Psoas muscle (tissue), 7 donors: ENCODE measurements at regions not wholly inside any gene's neighbourhood (a gene's known extent, or its start where the extent isn't known, plus 50 kb on each side); places are given as distances from the start of the nearest gene placed in this dataset.

Experiments used
- ATAC-seq, 4 donors: fragments of 200-7000 bp; cut with Tn5 transposase; one replicate each; pipeline ENCODE4 v1.9.1; 2020; ENCODE audit warnings: moderate library complexity in 3 of 4, mild to moderate bottlenecking in 2 of 4
- DNase-seq, 2 donors: peaks; one replicate each; pipeline ENCODE4 v3.0.0-alpha.2; 2020
- H3K27ac ChIP-seq: fragments of 200-600 bp; one replicate; pipeline ENCODE4 v1.8.0; 2022
- H3K27me3 ChIP-seq, 3 donors: fragments of 200-600 bp in 1 of 3; one replicate each; pipeline versions ENCODE4 v1.6.1 to v1.8.0; 2013 to 2022; ENCODE audit warnings: low read length in 2 of 3, mild to moderate bottlenecking in 2 of 3, moderate library complexity in 1 of 3; ENCODE audit not compliant: insufficient read depth in 3 of 3
- H3K36me3 ChIP-seq, 2 donors: fragments of 200-600 bp in 1 of 2; one replicate each; pipeline versions ENCODE4 v1.6.1 to v1.8.0; 2013 to 2022; ENCODE audit warnings: low read depth in 1 of 2, mild to moderate bottlenecking in 1 of 2, moderate library complexity in 1 of 2; ENCODE audit not compliant: insufficient read depth in 1 of 2
- H3K4me1 ChIP-seq: fragments of 200-600 bp; one replicate; pipeline ENCODE4 v1.8.0; 2022
- H3K4me3 ChIP-seq: fragments of 200-600 bp; one replicate; pipeline ENCODE4 v1.8.0; 2022; ENCODE audit warnings: mild to moderate bottlenecking
- H3K9me3 ChIP-seq: fragments of 200-600 bp; one replicate; pipeline ENCODE4 v1.8.0; 2022
- WGBS, 3 donors: extraction: QIAGEN DNeasy Blood & Tissue Kit; methylation state at CpG; one replicate each; pipeline versions ENCODE4 v1.1.6 to v1.1.7; 2013; 5-methylcytosine and 5-hydroxymethylcytosine counted together
- intact Hi-C, 2 donors: fragments of 100-400 bp; cut with DNase I; formaldehyde crosslinking; loops; one replicate each; pipeline versions ENCODE4 v1.11.0 to v1.14.2; 2022
- TF ChIP-seq, protein P1 (sequence below): fragments of 200-600 bp; IDR thresholded peaks from one replicate; pipeline ENCODE4 v1.8.0; 2022; ENCODE audit warnings: antibody characterized with exemption
- donor health status: healthy with polysubstance abuse.
- donor health status: DM: no; HTN: no; CAD: no; lungs with moderate emphysema.
- donor health status: Bipolar disorder and iron deficiency.
- donor health status: healthy.
- donor health status: DM: yes; HTN: yes; CAD: no.
- donor health status: DM: no; HTN: no; CAD: no.
- donor health status: DM: yes; HTN: yes; CAD: no.

DNA sequence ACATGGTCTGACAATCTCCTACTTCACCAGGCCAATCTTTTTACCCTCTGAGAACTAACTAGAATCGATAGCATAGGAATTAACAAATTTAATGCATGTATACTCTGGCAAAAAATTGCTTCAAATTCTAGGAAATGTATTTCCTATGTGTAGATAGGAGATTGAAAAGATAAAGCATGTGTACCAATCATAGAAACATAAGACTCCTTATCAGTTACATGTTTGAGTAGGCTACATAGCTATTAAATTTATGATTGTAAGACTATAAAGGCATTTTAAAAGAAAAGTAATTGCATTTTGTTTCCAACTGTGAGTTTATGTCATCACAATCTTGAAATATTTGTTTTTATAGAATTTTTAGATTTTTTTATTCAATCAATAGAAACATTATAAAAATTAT, 196.6 kb upstream of the HEY2 start:
- Histone ChIP-seq H3K4me3 (no peak overlapping the region), H3K27ac (no peak overlapping the region), H3K36me3 (no peaks in the 10 kb centered on the region), H3K9me3 (no peaks in the 10 kb centered on the region), H3K4me1 (no peaks in the 10 kb centered on the region), H3K27me3 (no peaks in the 10 kb centered on the region)
- intact Hi-C loops = no loop called here
- WGBS, 3 donors = 67 to 90% (median 70%) methylated on average over 1 of the region's 1 CpG
- TF ChIP-seq, protein P1, sequence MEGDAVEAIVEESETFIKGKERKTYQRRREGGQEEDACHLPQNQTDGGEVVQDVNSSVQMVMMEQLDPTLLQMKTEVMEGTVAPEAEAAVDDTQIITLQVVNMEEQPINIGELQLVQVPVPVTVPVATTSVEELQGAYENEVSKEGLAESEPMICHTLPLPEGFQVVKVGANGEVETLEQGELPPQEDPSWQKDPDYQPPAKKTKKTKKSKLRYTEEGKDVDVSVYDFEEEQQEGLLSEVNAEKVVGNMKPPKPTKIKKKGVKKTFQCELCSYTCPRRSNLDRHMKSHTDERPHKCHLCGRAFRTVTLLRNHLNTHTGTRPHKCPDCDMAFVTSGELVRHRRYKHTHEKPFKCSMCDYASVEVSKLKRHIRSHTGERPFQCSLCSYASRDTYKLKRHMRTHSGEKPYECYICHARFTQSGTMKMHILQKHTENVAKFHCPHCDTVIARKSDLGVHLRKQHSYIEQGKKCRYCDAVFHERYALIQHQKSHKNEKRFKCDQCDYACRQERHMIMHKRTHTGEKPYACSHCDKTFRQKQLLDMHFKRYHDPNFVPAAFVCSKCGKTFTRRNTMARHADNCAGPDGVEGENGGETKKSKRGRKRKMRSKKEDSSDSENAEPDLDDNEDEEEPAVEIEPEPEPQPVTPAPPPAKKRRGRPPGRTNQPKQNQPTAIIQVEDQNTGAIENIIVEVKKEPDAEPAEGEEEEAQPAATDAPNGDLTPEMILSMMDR = no peak
- DNase-seq (no peak), ATAC-seq (no peak)

DNA sequence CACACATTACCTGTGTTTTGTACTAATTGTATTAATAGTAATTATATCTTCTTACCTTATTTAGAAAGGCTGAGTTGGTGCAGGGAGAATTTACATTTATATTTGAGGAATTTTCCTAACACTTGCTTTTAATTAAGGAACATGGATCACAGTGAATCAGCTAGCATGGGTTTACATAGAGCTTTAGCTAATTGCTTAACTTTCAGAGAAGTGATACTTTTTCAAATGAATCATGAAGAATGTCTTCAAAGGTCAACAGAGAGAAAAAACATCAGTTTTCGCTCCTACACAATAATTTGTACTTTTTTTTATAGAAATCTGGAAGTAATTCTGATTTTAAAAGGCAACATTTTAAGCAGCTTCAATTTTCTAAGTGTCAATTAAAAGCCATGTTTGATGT, 195.0 kb upstream of the HEY2 start:
- no peak overlapping the region for H3K4me3 ChIP-seq
- TF ChIP-seq, protein P1 = no peak
- no peaks in the 10 kb centered on the region for H3K4me1 ChIP-seq
- H3K27ac ChIP-seq = no peak overlapping the region
- DNase-seq (no peak), ATAC-seq (no peak)
- no peaks in the 10 kb centered on the region for H3K9me3 ChIP-seq
- no peaks in the 10 kb centered on the region for H3K27me3 ChIP-seq
- H3K36me3 ChIP-seq = no peaks in the 10 kb centered on the region
- WGBS, 3 donors = 79 to 89% (median 89%) methylated on average over 1 of the region's 1 CpG
- intact Hi-C loops = no loop called here

DNA sequence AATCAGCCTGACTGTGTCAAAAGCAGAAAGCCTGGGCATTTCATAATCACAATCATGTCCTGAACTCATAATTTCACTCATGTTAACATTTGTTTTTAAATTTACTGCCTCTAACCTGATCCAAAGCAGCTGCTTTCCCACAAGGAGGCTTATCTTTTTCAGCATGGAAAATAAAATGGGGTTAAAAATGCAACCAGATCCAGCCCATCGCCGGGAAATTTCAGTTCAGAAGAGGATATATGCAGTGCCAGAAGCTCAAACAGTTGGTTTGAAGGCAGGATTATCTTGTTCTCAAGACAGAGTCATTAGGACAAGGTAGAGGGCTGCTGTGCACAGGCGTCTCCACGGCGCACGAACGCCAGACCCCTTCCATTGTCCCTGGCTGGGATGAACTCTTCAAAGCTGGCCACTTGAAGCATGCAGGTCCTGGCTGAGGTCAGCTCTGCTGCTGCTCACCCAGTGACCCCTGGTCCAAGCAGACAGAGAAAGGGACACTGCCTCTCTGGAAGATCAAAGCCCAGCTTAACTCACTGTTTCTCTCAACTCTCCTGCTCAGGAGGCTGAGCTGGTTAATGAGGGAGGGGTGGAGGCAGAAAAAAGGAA, 191.1 kb upstream of the HEY2 start:
- no peaks in the 10 kb centered on the region for H3K27me3 ChIP-seq
- no peak for DNase-seq
- ATAC-seq = no peak
- no peak overlapping the region for H3K27ac ChIP-seq
- no peak overlapping the region for H3K4me3 ChIP-seq
- H3K36me3 ChIP-seq = no peaks in the 10 kb centered on the region
- no peaks in the 10 kb centered on the region for H3K9me3 ChIP-seq
- no peaks in the 10 kb centered on the region for H3K4me1 ChIP-seq
- WGBS, 3 donors = 21 to 31% (median 25%) methylated on average over 7 of the region's 7 CpGs
- TF ChIP-seq, protein P1 = no peak
- intact Hi-C loops = no loop called here

DNA sequence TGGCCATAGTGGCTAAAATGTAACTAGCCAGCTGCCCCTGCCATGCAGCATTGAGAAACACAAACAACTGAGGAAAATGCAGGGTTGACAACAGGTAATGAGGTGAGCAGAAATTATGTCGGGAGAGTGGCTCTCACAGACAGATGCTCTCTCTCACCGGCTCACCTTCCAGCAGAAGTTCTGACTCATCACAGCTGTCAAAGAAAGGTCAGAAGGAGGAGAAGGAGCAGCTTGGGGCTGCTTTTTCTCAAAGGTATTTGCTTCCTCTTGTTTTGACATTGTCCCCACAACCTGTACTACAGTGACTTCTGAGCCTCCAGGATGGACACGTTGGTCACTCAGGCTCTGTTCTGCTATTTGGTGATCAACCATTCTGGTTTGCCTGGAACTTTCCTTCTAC, 190.5 kb upstream of the HEY2 start:
- TF ChIP-seq, protein P1 = no peak
- H3K4me3 ChIP-seq = no peak overlapping the region
- H3K4me1 ChIP-seq = no peaks in the 10 kb centered on the region
- ATAC-seq = no peak
- 40 to 53% (median 52%) methylated on average over 3 of the region's 3 CpGs for WGBS, 3 donors
- intact Hi-C loops = no loop called here
- no peaks in the 10 kb centered on the region for H3K36me3 ChIP-seq
- H3K9me3 ChIP-seq = no peaks in the 10 kb centered on the region
- no peak for DNase-seq
- no peaks in the 10 kb centered on the region for H3K27me3 ChIP-seq
- no peak overlapping the region for H3K27ac ChIP-seq

DNA sequence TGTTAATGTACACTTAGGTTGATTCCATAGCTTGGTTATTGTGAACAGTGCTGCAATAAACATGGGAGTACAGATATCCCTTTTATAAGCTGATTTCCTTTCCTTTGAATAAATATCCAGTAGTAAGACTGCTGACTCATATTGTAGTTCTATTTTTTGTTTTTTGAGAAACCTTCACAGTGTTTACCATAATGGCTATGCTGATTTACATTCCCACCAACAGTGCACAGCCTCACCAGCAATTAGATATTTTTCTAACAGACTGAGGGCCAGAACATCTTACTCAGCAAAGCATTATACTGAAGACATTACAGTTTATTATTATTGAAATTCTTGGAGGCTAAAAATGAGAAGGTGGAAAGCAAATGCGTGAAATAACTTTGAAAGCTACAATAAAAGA, 187.3 kb upstream of the HEY2 start:
- no peaks in the 10 kb centered on the region for H3K27me3 ChIP-seq
- H3K4me1 ChIP-seq = no peaks in the 10 kb centered on the region
- no peaks in the 10 kb centered on the region for H3K9me3 ChIP-seq
- ATAC-seq (no peak), DNase-seq (no peak)
- WGBS, 3 donors = 95 to 98% (median 97%) methylated on average over 1 of the region's 1 CpG
- intact Hi-C loops = no loop called here
- TF ChIP-seq, protein P1 = no peak
- H3K4me3 ChIP-seq = no peak overlapping the region
- no peaks in the 10 kb centered on the region for H3K36me3 ChIP-seq
- no peak overlapping the region for H3K27ac ChIP-seq
